Effector memory CD4-positive, alpha-beta T cell (primary cell): ENCODE measurements at regions not wholly inside any gene's neighbourhood (a gene's known extent, or its start where the extent isn't known, plus 50 kb on each side); places are given as distances from the start of the nearest gene placed in this dataset.
"Not testable (repeated sequence)": the region's sequence is repeated elsewhere in the genome, so short reads cannot be mapped to it uniquely, and the experiment has no call there.

Experiments used
- DNase-seq, 3 donors: peaks; one replicate each; pipeline ENCODE4 v3.0.0-alpha.2; 2020
- H3K27ac ChIP-seq: 2 replicates; pipeline ENCODE4 v1.7.0; 2013; ENCODE audit warnings: mild to moderate bottlenecking, low read length, moderate library complexity; ENCODE audit not compliant: insufficient read depth, poor library complexity, severe bottlenecking
- H3K27me3 ChIP-seq: replicated peaks from 2 replicates; pipeline ENCODE4 v1.7.0; 2013; ENCODE audit warnings: mild to moderate bottlenecking, low read length; ENCODE audit not compliant: insufficient read depth, control insufficient read depth, poor library complexity, severe bottlenecking
- H3K36me3 ChIP-seq: 2 replicates; pipeline ENCODE4 v1.7.0; 2013; ENCODE audit warnings: mild to moderate bottlenecking, low read length, moderate library complexity; ENCODE audit not compliant: control insufficient read depth, insufficient read depth
- H3K4me1 ChIP-seq: 2 replicates; pipeline ENCODE4 v1.7.0; 2013; ENCODE audit warnings: low read length, mild to moderate bottlenecking; ENCODE audit not compliant: control insufficient read depth, insufficient read depth, poor library complexity, severe bottlenecking
- H3K4me3 ChIP-seq: 2 replicates; pipeline ENCODE4 v1.7.0; 2013; ENCODE audit warnings: low read length, low read depth, mild to moderate bottlenecking; ENCODE audit not compliant: insufficient read depth, poor library complexity, severe bottlenecking
- H3K9me3 ChIP-seq: 2 replicates; pipeline ENCODE4 v1.7.0; 2013; ENCODE audit warnings: mild to moderate bottlenecking, low read length, moderate library complexity; ENCODE audit not compliant: control insufficient read depth

DNA sequence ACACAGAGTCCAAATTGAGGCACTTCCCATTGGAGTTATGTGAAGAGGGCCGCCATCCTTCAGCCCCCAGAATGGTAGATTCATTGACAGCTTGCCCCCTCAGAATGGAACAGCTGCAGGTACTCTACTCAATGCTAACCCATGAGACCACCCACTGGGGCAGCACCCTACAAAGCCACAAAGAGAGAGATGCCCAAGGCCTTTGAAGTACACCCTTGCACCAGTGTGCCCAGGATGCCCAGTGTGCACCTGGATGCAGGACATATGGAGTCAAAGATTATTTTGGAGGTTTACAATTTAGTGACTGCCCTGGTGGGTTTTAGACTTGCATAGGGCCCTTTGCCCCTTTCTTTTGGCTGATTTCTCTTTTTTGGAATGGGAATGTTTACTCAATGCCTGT, 933.9 kb downstream of the SLC16A7 start:
- Histone ChIP-seq H3K36me3 (no peaks in the 10 kb centered on the region), H3K27me3 (no peaks in the 10 kb centered on the region), H3K27ac (no peak overlapping the region), H3K9me3 (no peaks in the 10 kb centered on the region), H3K4me3 (no peak overlapping the region), H3K4me1 (no peaks in the 10 kb centered on the region)
- no peak for DNase-seq

DNA sequence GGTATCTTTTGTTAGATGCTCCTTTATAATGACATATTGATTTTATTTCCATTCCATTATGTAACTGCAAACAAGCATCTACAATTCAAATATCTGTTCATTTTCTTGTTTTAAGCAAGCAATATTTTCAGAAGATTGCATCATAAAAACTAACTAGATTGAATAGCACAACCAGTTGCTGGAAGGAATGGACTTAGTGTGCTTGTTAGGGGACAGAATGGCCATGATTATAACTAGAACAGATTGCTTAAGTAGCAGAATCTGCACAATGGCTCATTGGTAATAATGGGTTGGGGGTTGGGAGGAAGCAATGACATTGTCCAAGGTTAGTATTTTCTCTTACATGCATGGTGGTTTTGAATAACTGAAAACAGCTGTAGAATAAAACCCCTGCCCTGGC, 939.5 kb downstream of the SLC16A7 start:
- DNase-seq: no peak
- H3K9me3 ChIP-seq: no peaks in the 10 kb centered on the region
- no peaks in the 10 kb centered on the region for H3K4me1 ChIP-seq
- H3K36me3 ChIP-seq: no peaks in the 10 kb centered on the region
- H3K27ac ChIP-seq: no peak overlapping the region
- no peak overlapping the region for H3K4me3 ChIP-seq
- no peaks in the 10 kb centered on the region for H3K27me3 ChIP-seq

DNA sequence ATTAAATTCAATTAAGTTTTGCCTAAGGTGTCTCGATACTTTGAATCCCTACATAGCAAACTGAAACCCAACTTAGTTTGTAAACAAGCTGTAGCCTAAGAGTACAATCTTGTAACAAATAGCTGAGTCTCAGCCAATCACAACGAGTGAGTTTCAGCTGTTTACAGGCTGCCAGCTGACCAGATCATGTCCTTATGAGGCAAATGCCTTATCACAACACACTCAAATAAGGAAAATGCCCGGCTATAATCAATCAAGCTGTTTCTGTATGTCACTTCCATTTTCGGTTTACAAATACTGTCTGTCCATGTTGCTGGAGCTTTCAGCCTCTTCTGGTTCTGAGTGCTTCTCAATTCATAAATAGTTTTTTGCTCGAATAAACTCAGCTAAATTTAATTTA, 943.8 kb downstream of the SLC16A7 start:
- Histone ChIP-seq H3K9me3 (no peaks in the 10 kb centered on the region), H3K36me3 (no peaks in the 10 kb centered on the region), H3K4me1 (no peaks in the 10 kb centered on the region), H3K27me3 (no peaks in the 10 kb centered on the region), H3K27ac (no peak overlapping the region), H3K4me3 (no peak overlapping the region)
- no peak for DNase-seq

DNA sequence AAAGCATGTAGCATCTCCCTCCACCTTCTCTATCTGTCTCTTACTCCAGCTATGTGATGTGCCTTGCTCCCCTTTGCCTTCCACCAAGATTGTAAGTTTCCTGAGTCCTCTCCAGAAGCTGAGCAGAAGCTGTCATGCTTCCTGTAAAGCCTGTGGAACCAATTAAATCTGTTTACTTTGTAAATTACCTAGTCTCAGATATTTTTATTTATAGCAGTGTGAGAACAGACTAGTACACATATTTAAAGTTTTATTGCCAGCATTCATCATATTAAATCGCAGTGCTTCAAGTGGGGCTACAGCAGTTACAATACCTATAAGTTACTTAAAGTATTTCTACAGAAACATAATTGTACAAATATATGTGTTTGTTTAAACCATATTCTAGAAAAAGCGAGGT, 973.1 kb downstream of the SLC16A7 start:
- H3K27me3 ChIP-seq: no peaks in the 10 kb centered on the region
- DNase-seq: no peak
- H3K27ac ChIP-seq: no peak overlapping the region
- H3K9me3 ChIP-seq: peaks cover 3% of the 10 kb centered on the region
- no peaks in the 10 kb centered on the region for H3K4me1 ChIP-seq
- H3K4me3 ChIP-seq: no peak overlapping the region
- H3K36me3 ChIP-seq: no peaks in the 10 kb centered on the region

DNA sequence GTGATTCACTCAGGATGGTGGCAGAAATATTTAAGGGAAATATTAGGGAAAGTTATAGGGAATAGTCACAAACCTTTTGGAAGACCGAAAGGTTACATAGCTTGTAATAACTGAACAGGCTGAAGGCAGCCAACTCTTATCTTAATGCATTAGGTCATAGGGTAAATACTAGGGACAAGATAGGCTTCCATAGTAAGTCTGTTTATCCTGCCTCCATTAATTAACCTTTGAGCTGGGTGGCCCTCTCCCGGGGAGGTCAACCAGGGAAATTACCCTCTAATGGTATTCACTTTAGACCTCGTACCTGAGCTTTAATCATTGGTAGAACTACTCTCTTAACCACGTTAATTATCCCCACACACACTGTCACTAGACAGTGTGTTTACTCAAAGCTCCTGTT, 981.8 kb downstream of the SLC16A7 start:
- H3K27me3 ChIP-seq: no peaks in the 10 kb centered on the region
- no peak overlapping the region for H3K4me3 ChIP-seq
- H3K27ac ChIP-seq: no peak overlapping the region
- no peaks in the 10 kb centered on the region for H3K36me3 ChIP-seq
- no peaks in the 10 kb centered on the region for H3K9me3 ChIP-seq
- H3K4me1 ChIP-seq: no peaks in the 10 kb centered on the region
- no peak for DNase-seq

DNA sequence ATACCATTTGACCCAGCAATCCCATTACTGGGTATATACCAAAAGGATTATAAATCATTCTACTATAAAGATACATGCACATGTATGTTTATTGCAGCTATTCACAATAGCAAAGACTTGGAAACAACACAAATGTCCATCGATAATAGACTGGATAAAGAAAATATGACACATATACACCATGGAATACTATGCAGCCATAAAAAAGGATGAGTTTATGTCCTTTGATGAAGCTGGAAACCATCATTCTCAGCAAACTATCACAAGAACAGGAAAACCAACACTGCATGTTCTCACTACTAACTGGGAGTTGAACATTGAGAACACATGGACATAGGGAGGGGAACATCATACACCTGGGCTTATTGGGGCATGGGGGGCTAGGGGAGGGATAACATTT, 991.8 kb downstream of the SLC16A7 start:
- DNase-seq, H3K27me3 ChIP-seq, H3K27ac ChIP-seq, H3K36me3 ChIP-seq, H3K9me3 ChIP-seq, H3K4me3 ChIP-seq, H3K4me1 ChIP-seq: not testable (repeated sequence)

DNA sequence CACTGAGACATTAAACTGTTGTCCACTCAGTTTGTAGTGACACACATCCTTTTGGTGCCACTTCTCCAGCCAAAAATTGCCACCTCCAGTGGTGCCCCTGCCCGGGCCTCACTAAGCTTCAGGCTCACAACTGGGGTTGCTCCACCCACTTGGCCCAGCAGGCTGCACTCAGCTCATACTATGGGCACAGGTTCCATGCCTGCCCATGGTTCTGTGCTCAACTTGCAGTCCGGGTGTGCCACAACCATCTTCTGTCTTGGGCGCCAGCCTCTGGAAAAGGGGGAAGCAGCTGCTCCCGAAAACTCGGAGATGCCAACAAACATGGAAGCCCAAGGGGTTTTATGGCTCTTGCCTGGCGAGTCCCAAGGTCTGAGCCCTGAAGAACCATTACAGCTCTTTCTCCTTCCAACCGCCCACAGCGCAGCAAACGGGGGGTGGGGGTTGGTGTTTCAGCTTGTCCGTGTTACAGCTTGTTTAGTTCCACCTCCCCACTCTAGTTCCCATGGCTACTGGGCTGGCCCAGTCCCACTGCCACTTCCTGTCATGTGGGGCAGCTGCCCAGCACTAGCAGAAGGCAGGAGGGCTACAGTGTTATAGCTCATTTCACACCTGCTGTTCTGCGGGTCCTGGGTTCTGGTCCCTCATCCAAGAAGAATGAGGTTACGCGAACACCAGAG, 998.3 kb downstream of the SLC16A7 start:
- no peaks in the 10 kb centered on the region for H3K27me3 ChIP-seq

DNA sequence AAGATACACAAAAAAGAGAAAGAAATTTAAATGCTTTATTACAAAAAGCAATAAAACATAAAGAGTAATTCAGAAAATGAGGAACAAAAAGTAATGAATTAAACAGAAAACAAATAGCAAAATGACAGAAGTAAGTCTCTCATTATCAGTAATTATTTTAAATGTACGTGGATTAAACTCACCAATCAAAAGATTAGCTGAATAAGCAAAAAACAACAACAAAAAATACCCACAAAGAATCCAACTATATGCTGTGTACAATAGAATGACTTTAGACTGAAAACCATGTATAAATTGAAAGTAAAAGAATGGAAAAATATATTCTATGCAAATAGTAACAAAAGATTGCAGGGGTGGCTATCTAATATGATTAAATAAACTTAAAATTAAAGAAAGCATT, 1006.8 kb downstream of the SLC16A7 start:
- DNase-seq: no peak
- Histone ChIP-seq H3K27ac (no peak overlapping the region), H3K27me3 (no peaks in the 10 kb centered on the region), H3K9me3 (no peaks in the 10 kb centered on the region), H3K4me3 (no peak overlapping the region), H3K36me3 (no peaks in the 10 kb centered on the region), H3K4me1 (no peaks in the 10 kb centered on the region)

More for the DNA sequence above, 998.3 kb downstream of the SLC16A7 start:
- no peak for DNase-seq
- H3K4me3 ChIP-seq: no peak overlapping the region
- no peaks in the 10 kb centered on the region for H3K36me3 ChIP-seq
- H3K4me1 ChIP-seq: no peaks in the 10 kb centered on the region
- no peak overlapping the region for H3K27ac ChIP-seq
- H3K9me3 ChIP-seq: no peaks in the 10 kb centered on the region

DNA sequence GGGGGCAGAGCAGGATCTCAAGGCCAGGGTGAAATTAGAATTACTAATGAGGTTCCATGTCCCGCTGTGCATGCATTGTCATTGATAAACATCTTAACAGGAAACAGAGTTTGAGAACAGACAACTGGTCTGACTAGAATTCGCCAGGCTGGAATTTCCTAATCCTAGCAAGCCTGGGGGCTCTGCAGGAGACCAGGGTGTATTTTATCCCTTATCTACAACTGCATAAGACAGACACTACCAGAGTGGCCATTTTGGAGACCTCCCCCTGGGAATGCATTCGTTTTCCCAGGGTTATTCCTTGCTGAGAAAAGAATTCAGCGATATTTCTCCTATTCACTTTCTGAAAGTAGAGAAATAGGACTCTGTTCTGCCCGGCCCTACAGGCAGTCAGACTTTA, 1007.6 kb downstream of the SLC16A7 start:
- not testable (repeated sequence) for H3K27ac ChIP-seq, H3K27me3 ChIP-seq, H3K4me3 ChIP-seq, DNase-seq, H3K36me3 ChIP-seq, H3K9me3 ChIP-seq, H3K4me1 ChIP-seq

DNA sequence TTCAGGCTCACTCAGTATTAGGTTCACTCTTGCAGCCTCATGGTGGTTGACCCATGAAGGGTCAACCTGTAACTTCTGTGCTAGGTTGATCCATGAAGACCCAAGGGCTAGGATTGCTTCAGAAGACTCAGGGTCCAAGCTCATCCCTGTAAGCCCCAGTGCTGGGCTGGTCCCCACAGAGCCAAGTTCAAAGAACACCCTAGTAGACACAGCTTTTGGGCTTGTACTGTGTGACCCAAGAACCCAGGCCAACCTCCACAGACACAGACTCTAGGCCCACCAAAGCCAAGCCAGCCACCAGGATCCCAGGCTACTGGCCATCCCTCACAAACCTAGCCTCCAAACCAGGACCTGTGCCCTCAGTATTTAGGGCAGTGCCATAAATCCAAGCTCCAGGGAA, 1020.6 kb downstream of the SLC16A7 start:
- H3K27ac ChIP-seq: no peak overlapping the region
- H3K9me3 ChIP-seq: no peaks in the 10 kb centered on the region
- H3K4me3 ChIP-seq: no peak overlapping the region
- DNase-seq: no peak
- no peaks in the 10 kb centered on the region for H3K4me1 ChIP-seq
- H3K36me3 ChIP-seq: no peaks in the 10 kb centered on the region
- no peaks in the 10 kb centered on the region for H3K27me3 ChIP-seq
